D721Med (cell line): ENCODE measurements at regions not wholly inside any gene's neighbourhood (a gene's known extent, or its start where the extent isn't known, plus 50 kb on each side); places are given as distances from the start of the nearest gene placed in this dataset.
"Not testable (repeated sequence)": the region's sequence is repeated elsewhere in the genome, so short reads cannot be mapped to it uniquely, and the experiment has no call there.

Experiments used
- DNase-seq: peaks from one replicate; pipeline ENCODE4 v3.0.0; 2011; ENCODE audit warnings: low spot score; ENCODE audit not compliant: insufficient read length
- FAIRE-seq: peaks from 2 replicates; lab custom pipeline; 2011; peaks lifted over from hg19 to GRCh38; lab: Jason Lieb, UNC
- TF ChIP-seq, protein P1 (sequence below): IDR thresholded peaks from 2 replicates; pipeline ENCODE4 v1.5.1; 2012; ENCODE audit warnings: mild to moderate bottlenecking, control low read depth; ENCODE audit not compliant: insufficient read depth; ENCODE audit errors: missing control alignments

DNA sequence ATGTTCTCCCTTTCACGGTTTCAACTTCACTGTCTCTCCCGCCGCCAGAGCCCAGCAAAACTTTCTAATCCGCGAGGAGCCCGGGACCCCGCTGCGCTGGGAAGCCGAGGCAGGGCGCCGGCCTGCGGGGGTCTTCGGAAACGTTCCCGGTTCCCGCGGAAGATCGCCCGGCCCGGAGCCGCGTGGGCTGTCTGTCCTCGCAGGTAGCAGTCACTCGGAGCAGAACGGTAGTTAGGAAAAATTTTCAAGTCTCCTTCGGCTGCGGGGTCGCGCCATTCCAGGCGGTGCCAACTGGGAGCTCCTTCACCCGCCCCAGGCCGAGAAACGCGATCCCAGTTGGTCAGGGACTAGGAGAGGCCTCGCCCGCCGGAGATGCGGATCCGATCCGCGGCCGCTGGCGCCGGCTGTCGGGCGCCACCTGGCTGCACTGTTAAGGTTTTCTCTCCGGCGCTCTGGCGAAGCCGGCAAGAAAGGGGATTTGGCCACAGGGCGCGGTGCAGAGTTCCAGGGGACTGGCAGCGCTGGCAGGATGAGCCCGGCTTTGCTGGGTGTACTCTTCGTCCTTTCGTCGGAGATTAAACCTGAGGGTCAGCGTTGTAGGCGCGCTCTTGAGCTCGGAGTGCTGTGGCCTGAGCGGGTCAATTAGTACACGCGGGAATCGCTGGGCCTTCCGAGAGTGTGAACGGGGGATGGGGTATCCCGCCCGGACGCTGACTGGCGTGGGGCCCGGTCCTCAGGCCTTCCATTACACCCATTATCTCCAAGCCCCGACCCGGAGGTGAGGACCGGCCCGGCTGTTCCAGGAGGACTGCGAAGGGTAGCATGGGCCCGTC lies 135.4 kb downstream of the KCNJ12 start:
- DNase-seq (peak; percentile 44), FAIRE-seq (no peak)
- TF ChIP-seq, protein P1, sequence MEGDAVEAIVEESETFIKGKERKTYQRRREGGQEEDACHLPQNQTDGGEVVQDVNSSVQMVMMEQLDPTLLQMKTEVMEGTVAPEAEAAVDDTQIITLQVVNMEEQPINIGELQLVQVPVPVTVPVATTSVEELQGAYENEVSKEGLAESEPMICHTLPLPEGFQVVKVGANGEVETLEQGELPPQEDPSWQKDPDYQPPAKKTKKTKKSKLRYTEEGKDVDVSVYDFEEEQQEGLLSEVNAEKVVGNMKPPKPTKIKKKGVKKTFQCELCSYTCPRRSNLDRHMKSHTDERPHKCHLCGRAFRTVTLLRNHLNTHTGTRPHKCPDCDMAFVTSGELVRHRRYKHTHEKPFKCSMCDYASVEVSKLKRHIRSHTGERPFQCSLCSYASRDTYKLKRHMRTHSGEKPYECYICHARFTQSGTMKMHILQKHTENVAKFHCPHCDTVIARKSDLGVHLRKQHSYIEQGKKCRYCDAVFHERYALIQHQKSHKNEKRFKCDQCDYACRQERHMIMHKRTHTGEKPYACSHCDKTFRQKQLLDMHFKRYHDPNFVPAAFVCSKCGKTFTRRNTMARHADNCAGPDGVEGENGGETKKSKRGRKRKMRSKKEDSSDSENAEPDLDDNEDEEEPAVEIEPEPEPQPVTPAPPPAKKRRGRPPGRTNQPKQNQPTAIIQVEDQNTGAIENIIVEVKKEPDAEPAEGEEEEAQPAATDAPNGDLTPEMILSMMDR = peak; percentile 40

DNA sequence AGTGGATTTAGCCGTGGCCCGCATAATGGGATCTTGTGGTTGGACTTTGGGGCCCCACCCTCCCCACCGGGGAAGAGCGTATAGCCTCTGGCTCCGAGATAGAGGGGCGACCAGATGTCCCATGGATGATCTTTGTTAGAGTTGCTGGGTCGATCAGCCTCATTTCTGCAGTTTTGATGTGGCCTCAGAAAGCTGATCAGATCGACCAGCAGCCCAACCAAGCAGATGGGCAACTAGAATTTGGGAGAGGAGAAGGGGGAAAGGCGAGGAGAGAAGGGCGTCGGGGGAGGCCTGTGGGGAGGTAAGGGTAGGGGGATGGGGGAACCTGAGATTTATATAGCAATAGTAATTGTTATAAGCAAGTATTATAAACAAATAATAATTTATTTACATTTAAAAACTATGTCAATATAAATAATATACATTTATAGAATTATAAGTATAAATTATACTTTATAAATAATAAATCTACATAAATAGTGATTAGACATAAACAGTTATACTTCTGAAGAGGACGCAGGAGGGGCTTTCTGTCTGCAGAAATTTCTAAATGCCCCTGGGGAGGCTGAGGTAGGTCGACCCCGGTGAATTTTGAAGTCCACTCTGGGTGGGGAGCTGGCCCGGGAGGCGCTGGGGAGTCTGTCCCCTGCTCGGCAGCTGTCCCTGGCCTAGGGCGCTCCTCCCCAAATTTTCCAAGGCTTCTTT lies 136.3 kb downstream of the KCNJ12 start:
- no peak for DNase-seq
- no peak for FAIRE-seq
- TF ChIP-seq, protein P1 = no peak

- FAIRE-seq = no peak
- peak; percentile 81 for DNase-seq
- TF ChIP-seq, protein P1 = peak; percentile 68
Observed at GRCh38 chr17:21513012-21513570, 136.9 kb downstream of the KCNJ12 start.

GRCh38 chr17:21514567-21514966 lies 138.4 kb downstream of the KCNJ12 start:
- FAIRE-seq, DNase-seq: not testable (repeated sequence)

DNA sequence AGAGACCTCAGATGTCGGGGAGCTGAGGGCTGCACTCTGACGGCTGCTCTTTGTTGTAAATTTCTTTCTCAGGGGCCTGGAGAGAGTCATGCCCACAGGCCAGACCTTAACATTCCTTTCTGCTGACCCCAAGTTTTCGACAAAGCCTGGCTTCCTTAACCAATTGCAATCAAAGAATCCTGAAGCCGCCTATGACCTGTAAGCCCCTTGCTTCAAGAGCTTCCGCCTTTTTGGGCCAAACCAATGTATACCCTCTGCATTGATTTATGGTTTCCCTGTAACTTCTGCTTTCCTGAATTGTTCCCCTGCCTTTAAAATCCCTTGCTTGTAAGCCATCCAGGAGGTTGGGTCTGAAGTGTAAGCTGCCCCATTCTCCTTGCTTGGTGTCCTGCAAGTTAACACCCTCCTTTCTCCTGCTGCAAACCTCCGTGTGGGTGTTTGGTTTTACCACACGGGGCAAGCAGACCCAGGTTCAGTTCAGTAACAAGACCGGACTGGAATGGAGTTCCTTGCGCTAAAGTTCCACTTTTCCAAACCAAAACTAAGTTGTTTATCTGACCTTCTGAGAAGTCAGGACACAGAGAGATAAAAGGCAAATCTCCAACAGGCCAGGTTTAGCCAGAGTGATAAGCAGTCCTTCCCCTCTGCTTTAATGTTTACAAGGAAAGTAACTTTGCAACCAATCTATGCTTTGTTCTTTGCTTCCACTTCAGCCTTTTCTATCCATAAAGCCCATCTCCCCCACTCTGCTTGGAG lies 141.6 kb downstream of the KCNJ12 start:
- DNase-seq = no peak

GRCh38 chr17:21522755-21523336 lies 146.7 kb downstream of the KCNJ12 start:
- FAIRE-seq = no peak

More for the DNA sequence above, 141.6 kb downstream of the KCNJ12 start:
- FAIRE-seq = no peak
- TF ChIP-seq, protein P1 = no peak

More at GRCh38 chr17:21522755-21523336, 146.7 kb downstream of the KCNJ12 start:
- DNase-seq = no peak
- TF ChIP-seq, protein P1 = no peak
